HG03432 (cell line): ENCODE measurements at regions not wholly inside any gene's neighbourhood (a gene's known extent, or its start where the extent isn't known, plus 50 kb on each side); places are given as distances from the start of the nearest gene placed in this dataset.
"Not testable (repeated sequence)": the region's sequence is repeated elsewhere in the genome, so short reads cannot be mapped to it uniquely, and the experiment has no call there.

ENCODE experiments used
- ATAC-seq: cut with Tn5 transposase; IDR thresholded peaks from one replicate; pipeline ENCODE4 v1.9.1; 2021; ENCODE audit warnings: mild to moderate bottlenecking, moderate library complexity; ENCODE audit not compliant: unreplicated experiment

GRCh38 chr13:104657196-104657595 is 1591.0 kb upstream of the SLC10A2 start:
- no peak for ATAC-seq

- ATAC-seq = no peak
Observed at GRCh38 chr13:104650431-104650830, 1584.2 kb upstream of the SLC10A2 start.

DNA sequence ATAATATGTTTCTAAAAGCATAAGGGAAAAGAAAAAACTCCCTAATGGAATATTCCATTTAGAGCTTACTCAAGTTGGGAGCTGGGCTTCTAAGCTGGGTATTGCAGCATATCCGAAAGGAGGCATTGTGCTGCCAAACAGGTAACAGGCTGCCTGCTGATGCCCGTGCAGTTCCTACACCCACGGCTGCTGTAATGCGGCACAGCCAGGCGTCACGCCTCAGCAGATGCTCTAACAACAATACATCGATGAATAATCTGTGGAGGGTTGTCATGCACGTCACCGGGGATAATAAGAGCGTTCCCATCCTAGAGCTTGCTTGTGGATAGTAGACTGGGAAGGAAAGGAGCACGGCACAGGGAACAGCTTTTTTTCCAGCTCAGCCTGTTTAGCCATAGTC is 1582.1 kb upstream of the SLC10A2 start:
- ATAC-seq = no peak

DNA sequence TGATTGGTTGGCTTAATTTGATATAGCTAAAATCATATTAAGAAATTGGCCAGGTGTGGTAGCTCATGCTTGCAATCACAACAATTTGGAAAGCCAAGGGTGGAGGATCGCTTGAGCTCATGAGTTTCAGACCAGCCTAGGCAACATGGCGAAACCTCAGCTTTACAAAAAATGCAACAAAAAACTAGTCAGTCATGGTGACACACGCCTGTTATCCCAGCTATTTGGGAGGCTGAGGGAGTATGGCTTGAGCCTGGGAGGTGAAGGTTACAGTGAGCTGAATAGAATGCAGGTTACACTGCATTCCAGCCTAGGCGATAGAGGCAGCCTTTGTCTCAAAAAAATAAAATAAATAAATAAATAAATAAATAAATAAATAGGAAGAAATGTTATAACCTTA is 1579.6 kb upstream of the SLC10A2 start:
- no peak for ATAC-seq

DNA sequence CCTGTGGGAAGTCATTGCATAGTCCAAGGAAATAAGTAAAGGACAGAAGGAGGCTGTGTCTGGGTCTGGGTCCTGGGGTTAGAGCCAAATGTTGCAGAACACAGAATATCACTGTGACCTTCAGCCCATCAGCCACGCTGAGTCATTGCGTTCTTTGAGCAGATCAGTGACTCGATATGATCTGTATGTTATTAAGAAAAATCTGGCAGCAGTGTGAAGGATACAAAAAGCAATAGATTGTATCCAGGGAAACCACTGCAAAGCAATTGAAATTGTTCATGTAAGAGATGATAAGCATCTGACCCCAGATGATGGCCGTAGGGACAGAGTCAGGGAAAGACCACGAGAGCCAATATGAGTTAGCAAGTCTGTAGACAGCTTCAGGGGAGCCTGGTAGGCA is 1575.1 kb upstream of the SLC10A2 start:
- ATAC-seq = no peak

DNA sequence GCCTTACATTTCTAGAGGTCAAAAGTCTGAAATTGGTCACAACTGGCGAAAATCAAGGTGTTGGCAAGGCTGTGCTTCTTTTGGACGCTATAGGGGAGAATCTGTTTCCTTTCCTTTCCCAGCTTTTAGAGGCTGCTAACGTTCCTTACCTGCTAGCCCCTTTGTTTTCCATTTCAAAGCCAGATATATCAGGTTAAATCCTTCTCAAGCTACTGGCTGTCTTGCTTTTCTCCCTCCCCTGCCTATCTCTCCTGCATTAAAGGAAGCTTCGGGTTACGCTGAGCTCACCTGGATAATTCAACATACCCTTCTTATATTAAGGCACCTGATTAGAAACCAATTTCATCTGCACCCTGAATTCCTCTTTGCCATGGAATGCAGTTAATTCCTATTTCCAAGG is 1569.7 kb upstream of the SLC10A2 start:
- ATAC-seq = no peak

DNA sequence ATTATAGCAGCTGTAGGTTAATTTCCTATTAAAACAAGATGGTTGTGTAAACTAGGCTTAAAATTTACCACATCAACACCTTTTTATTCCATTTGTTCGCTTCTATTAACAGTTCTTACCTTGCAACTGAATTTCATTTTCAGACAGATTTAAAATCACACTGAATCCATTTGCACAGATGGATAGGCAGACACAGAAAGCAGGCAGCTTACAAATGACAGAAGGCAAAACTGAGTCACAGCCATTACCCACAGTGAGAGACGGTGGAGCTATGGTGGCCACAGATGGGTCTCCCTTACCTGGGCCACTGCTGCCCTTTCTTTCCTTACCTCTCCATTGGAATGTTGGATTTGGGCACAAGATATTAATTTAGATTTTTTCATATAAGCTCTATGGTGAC is 1567.8 kb upstream of the SLC10A2 start:
- no peak for ATAC-seq

- no peak for ATAC-seq
Observed at GRCh38 chr13:104632736-104633135, 1566.5 kb upstream of the SLC10A2 start.

GRCh38 chr13:104625201-104625600 is 1559.0 kb upstream of the SLC10A2 start:
- no peak for ATAC-seq

- peak; percentile 81 for ATAC-seq
Observed at GRCh38 chr13:104616990-104617389, 1550.8 kb upstream of the SLC10A2 start.

DNA sequence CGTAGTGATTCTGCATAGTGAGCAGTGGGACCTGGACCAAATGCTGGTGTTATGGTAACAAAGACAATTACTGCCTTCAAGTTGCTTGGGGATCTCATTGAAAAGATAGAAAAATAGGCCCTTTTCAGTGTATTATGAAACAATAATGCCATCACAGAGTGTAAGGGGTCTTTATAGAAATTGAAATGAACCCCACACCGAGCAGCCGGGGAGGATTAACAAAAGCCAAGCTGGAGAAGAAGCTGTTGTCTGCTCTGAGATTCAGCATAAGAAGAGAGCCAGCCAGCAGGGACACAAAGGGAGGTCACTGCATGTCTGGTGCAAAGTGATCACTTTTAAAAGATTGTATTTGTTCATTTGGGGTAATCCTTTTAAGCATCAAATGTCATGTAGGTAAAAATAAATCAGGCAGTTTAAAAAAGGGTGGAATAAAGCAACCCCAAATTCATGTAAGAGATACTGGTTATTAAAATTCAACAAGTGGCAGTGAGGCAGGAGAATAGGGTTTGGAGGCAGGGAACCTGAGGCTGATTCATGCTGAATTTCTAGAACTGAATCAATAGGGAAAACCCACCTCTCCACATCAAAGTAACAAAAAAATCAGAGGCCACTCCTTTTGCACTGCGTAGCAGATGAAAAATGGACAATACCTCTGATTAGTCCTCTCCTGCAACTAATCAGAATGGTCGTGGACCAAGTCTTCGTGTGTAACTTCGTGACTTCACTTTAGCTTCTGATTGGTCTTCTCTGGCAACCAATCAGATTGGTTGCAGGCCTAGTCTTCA is 1548.3 kb upstream of the SLC10A2 start:
- no peak for ATAC-seq

DNA sequence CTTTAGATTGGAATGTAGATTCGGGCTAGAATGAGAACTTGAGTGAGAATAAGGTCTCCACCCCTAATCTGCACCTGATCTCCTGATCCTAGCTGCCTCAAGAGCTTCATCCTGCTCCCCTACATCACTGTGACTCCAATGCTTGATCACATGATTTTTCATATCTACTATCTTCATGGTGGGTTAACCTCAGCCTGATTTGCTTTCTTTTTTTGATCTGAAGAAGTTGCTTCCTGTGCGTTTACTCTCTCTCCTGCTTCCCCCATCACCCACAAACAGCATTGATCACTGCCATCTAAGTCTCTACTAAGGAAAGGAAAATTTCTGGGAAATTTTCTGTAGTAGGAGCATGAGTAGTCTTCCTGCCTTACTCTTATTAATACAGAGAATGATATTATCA is 1542.1 kb upstream of the SLC10A2 start:
- ATAC-seq = no peak

DNA sequence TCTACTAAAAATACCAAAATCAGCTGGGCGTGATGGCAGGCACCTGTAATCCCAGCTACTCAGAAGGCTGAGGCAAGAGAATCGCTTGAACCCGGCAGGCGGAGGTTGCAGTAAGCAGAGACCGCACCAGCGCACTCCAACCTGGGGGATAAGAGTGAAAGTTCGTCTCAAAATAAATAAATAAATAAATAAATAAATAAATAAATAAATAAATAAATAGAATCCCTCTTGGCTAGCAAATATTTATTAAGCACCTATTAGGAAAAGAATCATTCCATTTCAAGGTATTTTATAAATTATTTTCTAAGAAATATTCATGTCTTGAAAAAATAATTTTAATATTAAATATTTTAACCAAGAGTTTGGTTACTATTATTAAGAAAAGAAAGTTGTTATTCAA is 1539.2 kb upstream of the SLC10A2 start:
- ATAC-seq = not testable (repeated sequence)

GRCh38 chr13:104597546-104598180 is 1531.4 kb upstream of the SLC10A2 start:
- ATAC-seq = no peak

- ATAC-seq = no peak
Observed at GRCh38 chr13:104595511-104595910, 1529.3 kb upstream of the SLC10A2 start.

GRCh38 chr13:104594806-104595205 is 1528.6 kb upstream of the SLC10A2 start:
- no peak for ATAC-seq

DNA sequence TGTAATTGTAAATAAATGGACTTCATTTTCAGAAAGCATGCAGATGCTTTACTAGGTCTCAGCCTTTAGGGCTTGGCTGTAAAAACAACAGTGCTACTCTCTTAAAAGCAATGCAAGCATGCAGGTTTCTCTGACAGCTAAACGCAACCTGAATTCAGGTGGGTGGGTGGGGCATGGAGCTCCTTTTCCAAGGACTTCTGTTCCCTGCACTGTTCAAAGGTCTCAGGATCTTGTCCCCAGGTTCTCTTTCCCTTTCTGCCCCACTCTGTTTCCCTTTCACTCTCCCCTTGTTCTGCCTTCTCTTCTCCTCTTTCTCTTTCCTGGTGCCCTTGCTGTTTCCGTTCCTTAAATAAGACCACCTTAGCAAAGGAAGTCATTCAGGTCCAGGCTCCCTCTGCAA is 1527.5 kb upstream of the SLC10A2 start:
- no peak for ATAC-seq

DNA sequence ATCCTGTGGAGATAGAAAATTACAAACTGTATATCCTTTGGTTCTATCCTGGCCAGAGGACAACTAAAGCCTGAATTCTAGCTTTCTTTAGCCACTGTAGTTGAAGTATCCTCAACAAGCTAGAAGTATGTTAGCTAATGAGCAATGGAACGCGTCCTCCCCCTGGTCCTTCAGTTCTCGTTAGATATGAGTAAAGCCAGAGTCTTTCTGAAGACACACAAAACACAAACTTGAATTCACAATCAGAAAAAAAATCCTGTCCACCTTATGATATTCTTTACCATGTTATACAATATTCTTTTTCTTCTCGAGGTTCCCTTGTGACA is 1527.0 kb upstream of the SLC10A2 start:
- ATAC-seq = no peak

- ATAC-seq = no peak
Observed at GRCh38 chr13:104592545-104593250, 1526.5 kb upstream of the SLC10A2 start.

GRCh38 chr13:104592127-104592526 is 1525.9 kb upstream of the SLC10A2 start:
- no peak for ATAC-seq

GRCh38 chr13:104586051-104586746 is 1520.0 kb upstream of the SLC10A2 start:
- ATAC-seq = no peak

DNA sequence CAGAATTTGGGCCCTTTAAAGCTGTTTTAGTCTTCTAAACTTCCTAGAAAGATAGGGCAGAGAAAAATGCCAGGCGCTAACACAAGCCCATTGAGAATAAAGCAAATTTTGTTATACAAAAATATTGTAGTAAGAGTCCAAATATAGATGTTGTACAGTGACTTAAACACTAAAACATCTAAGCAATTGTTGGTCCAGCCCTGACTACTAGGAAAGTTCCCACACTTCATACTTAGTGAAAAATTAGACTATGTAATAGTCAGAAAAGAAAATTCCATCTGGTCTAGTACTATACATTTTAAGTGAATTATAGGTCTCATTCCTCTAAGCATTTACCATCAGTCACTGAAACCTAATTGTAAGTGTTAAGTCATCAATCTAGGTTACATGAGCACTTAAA is 1518.3 kb upstream of the SLC10A2 start:
- ATAC-seq = no peak
